ENCODE measurements at regions not wholly inside any gene's neighbourhood (a gene's known extent, or its start where the extent isn't known, plus 50 kb on each side); places are given as distances from the start of the nearest gene placed in this dataset.

DNA sequence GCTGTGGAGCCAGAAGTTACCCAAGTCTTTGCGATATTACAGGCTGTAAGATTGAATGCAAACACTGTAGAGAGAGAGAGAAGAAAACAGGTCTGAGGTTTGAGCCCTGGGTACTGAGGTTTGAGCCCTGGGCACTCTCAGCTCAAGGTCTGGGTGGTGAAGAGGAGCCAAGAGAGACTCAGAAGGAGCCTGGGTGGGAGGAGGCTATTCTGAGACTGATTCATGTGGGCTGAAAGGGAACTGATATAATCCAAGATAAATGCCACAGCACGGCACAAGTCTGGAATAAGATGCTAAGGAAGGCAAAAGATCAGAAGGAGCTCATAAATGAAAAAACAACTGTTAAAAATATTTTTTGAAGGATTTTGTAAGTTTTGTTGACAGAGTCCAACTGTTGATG, 407.6 kb upstream of the HS6ST1 start (continued):
- TF ChIP-seq FOXJ3 (CRISPR knock-in tag; IDR thresholded peaks at IDR 0.05; ENCODE audit: borderline replicate concordance) (no peak), NFATC4 (CRISPR knock-in tag; IDR thresholded peaks at IDR 0.05) (no peak), GTF2I (CRISPR knock-in tag; conservative IDR thresholded peaks at IDR 0.05) (no peak), ZNF396 (CRISPR knock-in tag; IDR thresholded peaks at IDR 0.05; ENCODE audit: borderline replicate concordance) (no peak)
- TF ChIP-seq, protein P1, sequence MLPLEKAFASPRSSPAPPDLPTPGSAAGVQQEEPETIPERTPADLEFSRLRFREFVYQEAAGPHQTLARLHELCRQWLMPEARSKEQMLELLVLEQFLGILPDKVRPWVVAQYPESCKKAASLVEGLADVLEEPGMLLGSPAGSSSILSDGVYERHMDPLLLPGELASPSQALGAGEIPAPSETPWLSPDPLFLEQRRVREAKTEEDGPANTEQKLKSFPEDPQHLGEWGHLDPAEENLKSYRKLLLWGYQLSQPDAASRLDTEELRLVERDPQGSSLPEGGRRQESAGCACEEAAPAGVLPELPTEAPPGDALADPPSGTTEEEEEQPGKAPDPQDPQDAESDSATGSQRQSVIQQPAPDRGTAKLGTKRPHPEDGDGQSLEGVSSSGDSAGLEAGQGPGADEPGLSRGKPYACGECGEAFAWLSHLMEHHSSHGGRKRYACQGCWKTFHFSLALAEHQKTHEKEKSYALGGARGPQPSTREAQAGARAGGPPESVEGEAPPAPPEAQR (CRISPR knock-in tag; IDR thresholded peaks at IDR 0.05): no peak
- TF ChIP-seq, protein P2, sequence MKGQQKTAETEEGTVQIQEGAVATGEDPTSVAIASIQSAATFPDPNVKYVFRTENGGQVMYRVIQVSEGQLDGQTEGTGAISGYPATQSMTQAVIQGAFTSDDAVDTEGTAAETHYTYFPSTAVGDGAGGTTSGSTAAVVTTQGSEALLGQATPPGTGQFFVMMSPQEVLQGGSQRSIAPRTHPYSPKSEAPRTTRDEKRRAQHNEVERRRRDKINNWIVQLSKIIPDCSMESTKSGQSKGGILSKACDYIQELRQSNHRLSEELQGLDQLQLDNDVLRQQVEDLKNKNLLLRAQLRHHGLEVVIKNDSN (CRISPR knock-in tag; IDR thresholded peaks at IDR 0.05): no peak
- TF ChIP-seq, protein P3, sequence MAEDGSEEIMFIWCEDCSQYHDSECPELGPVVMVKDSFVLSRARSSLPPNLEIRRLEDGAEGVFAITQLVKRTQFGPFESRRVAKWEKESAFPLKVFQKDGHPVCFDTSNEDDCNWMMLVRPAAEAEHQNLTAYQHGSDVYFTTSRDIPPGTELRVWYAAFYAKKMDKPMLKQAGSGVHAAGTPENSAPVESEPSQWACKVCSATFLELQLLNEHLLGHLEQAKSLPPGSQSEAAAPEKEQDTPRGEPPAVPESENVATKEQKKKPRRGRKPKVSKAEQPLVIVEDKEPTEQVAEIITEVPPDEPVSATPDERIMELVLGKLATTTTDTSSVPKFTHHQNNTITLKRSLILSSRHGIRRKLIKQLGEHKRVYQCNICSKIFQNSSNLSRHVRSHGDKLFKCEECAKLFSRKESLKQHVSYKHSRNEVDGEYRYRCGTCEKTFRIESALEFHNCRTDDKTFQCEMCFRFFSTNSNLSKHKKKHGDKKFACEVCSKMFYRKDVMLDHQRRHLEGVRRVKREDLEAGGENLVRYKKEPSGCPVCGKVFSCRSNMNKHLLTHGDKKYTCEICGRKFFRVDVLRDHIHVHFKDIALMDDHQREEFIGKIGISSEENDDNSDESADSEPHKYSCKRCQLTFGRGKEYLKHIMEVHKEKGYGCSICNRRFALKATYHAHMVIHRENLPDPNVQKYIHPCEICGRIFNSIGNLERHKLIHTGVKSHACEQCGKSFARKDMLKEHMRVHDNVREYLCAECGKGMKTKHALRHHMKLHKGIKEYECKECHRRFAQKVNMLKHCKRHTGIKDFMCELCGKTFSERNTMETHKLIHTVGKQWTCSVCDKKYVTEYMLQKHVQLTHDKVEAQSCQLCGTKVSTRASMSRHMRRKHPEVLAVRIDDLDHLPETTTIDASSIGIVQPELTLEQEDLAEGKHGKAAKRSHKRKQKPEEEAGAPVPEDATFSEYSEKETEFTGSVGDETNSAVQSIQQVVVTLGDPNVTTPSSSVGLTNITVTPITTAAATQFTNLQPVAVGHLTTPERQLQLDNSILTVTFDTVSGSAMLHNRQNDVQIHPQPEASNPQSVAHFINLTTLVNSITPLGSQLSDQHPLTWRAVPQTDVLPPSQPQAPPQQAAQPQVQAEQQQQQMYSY (CRISPR knock-in tag; IDR thresholded peaks at IDR 0.05): no peak
- TF ChIP-seq, protein P4, sequence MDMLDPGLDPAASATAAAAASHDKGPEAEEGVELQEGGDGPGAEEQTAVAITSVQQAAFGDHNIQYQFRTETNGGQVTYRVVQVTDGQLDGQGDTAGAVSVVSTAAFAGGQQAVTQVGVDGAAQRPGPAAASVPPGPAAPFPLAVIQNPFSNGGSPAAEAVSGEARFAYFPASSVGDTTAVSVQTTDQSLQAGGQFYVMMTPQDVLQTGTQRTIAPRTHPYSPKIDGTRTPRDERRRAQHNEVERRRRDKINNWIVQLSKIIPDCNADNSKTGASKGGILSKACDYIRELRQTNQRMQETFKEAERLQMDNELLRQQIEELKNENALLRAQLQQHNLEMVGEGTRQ (CRISPR knock-in tag; IDR thresholded peaks at IDR 0.05): no peak

DNA sequence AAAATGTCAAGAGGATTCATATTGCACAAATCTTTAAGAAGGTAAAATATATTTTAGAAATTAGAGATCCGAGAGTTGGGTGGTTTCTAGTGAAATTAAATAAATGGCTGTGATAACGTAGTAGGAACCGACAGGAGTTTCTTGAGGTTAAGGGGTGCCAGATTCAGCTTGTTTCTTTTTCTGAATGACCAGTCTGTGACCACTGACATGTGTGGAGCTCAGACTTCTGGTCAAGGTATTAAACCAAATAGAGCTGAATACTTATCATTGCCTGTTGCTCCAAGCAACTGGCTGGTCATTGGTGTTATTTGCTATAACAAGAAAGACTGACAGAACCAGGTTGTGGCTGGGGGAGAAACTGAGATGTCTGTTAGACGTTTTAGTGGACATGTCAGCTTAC, 408.2 kb upstream of the HS6ST1 start:
- Mint-ChIP-seq H3K27ac (no peak overlapping the region), H3K27me3 (ENCODE audit: low read depth) (no peaks in the 10 kb centered on the region), H3K9me3 (peaks cover 15% of the 10 kb centered on the region), H3K4me3 (no peak overlapping the region), H3K4me1 (peaks cover 4% of the 10 kb centered on the region), H3K36me3 (peaks cover 4% of the 10 kb centered on the region)
- DNase-seq (ENCODE audit: low spot score) (no peak), ATAC-seq (no peak)
- CTCF ChIA-PET: interaction anchor here (1.4 to 1.6 kb wide), 3 partner anchors 10 to 527 kb away, joined by 4 to 9 read pairs (median 5); no protein-coding TSS in a partner anchor
- POLR2A ChIA-PET: no interaction called here
- TF ChIP-seq EMX1 (CRISPR knock-in tag; IDR thresholded peaks at IDR 0.05): no peak
- TF ChIP-seq ZNF138 (CRISPR knock-in tag; conservative IDR thresholded peaks at IDR 0.05): no peak
- no peak for TF ChIP-seq FOXP1 (CRISPR knock-in tag; IDR thresholded peaks at IDR 0.05; ENCODE audit: borderline replicate concordance)
- TF ChIP-seq, protein P5, sequence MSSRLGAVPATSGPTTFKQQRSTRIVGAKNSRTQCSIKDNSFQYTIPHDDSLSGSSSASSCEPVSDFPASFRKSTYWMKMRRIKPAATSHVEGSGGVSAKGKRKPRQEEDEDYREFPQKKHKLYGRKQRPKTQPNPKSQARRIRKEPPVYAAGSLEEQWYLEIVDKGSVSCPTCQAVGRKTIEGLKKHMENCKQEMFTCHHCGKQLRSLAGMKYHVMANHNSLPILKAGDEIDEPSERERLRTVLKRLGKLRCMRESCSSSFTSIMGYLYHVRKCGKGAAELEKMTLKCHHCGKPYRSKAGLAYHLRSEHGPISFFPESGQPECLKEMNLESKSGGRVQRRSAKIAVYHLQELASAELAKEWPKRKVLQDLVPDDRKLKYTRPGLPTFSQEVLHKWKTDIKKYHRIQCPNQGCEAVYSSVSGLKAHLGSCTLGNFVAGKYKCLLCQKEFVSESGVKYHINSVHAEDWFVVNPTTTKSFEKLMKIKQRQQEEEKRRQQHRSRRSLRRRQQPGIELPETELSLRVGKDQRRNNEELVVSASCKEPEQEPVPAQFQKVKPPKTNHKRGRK (CRISPR knock-in tag; IDR thresholded peaks at IDR 0.05; ENCODE audit: borderline replicate concordance): no peak
- TF ChIP-seq, protein P2 (CRISPR knock-in tag; IDR thresholded peaks at IDR 0.05): no peak
- TF ChIP-seq, protein P6, sequence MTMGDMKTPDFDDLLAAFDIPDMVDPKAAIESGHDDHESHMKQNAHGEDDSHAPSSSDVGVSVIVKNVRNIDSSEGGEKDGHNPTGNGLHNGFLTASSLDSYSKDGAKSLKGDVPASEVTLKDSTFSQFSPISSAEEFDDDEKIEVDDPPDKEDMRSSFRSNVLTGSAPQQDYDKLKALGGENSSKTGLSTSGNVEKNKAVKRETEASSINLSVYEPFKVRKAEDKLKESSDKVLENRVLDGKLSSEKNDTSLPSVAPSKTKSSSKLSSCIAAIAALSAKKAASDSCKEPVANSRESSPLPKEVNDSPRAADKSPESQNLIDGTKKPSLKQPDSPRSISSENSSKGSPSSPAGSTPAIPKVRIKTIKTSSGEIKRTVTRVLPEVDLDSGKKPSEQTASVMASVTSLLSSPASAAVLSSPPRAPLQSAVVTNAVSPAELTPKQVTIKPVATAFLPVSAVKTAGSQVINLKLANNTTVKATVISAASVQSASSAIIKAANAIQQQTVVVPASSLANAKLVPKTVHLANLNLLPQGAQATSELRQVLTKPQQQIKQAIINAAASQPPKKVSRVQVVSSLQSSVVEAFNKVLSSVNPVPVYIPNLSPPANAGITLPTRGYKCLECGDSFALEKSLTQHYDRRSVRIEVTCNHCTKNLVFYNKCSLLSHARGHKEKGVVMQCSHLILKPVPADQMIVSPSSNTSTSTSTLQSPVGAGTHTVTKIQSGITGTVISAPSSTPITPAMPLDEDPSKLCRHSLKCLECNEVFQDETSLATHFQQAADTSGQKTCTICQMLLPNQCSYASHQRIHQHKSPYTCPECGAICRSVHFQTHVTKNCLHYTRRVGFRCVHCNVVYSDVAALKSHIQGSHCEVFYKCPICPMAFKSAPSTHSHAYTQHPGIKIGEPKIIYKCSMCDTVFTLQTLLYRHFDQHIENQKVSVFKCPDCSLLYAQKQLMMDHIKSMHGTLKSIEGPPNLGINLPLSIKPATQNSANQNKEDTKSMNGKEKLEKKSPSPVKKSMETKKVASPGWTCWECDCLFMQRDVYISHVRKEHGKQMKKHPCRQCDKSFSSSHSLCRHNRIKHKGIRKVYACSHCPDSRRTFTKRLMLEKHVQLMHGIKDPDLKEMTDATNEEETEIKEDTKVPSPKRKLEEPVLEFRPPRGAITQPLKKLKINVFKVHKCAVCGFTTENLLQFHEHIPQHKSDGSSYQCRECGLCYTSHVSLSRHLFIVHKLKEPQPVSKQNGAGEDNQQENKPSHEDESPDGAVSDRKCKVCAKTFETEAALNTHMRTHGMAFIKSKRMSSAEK (CRISPR knock-in tag; IDR thresholded peaks at IDR 0.05; ENCODE audit: borderline replicate concordance): no peak
- TF ChIP-seq, protein P7, sequence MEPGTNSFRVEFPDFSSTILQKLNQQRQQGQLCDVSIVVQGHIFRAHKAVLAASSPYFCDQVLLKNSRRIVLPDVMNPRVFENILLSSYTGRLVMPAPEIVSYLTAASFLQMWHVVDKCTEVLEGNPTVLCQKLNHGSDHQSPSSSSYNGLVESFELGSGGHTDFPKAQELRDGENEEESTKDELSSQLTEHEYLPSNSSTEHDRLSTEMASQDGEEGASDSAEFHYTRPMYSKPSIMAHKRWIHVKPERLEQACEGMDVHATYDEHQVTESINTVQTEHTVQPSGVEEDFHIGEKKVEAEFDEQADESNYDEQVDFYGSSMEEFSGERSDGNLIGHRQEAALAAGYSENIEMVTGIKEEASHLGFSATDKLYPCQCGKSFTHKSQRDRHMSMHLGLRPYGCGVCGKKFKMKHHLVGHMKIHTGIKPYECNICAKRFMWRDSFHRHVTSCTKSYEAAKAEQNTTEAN (CRISPR knock-in tag; IDR thresholded peaks at IDR 0.05): no peak
- TF ChIP-seq, protein P8, sequence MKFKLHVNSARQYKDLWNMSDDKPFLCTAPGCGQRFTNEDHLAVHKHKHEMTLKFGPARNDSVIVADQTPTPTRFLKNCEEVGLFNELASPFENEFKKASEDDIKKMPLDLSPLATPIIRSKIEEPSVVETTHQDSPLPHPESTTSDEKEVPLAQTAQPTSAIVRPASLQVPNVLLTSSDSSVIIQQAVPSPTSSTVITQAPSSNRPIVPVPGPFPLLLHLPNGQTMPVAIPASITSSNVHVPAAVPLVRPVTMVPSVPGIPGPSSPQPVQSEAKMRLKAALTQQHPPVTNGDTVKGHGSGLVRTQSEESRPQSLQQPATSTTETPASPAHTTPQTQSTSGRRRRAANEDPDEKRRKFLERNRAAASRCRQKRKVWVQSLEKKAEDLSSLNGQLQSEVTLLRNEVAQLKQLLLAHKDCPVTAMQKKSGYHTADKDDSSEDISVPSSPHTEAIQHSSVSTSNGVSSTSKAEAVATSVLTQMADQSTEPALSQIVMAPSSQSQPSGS (CRISPR knock-in tag; IDR thresholded peaks at IDR 0.05; ENCODE audit: borderline replicate concordance, low read depth): no peak
- TF ChIP-seq, protein P9, sequence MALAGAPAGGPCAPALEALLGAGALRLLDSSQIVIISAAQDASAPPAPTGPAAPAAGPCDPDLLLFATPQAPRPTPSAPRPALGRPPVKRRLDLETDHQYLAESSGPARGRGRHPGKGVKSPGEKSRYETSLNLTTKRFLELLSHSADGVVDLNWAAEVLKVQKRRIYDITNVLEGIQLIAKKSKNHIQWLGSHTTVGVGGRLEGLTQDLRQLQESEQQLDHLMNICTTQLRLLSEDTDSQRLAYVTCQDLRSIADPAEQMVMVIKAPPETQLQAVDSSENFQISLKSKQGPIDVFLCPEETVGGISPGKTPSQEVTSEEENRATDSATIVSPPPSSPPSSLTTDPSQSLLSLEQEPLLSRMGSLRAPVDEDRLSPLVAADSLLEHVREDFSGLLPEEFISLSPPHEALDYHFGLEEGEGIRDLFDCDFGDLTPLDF (CRISPR knock-in tag; IDR thresholded peaks at IDR 0.05): no peak
- TF ChIP-seq, protein P10, sequence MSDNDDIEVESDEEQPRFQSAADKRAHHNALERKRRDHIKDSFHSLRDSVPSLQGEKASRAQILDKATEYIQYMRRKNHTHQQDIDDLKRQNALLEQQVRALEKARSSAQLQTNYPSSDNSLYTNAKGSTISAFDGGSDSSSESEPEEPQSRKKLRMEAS (CRISPR knock-in tag; IDR thresholded peaks at IDR 0.05): no peak
